H1 (cell line): ENCODE measurements at regions not wholly inside any gene's neighbourhood (a gene's known extent, or its start where the extent isn't known, plus 50 kb on each side); places are given as distances from the start of the nearest gene placed in this dataset.

ENCODE experiments used
- CTCF ChIA-PET: fragments of 300-600 bp; sonication (Branson Sonifier 250); formaldehyde crosslinking; loops from one replicate; lab custom pipeline; 2021; ENCODE audit not compliant: partially characterized antibody; lab: Charles Lee
- POLR2A ChIA-PET: fragments of 300-600 bp; sonication (Branson Sonifier 250); formaldehyde crosslinking; loops from one replicate; lab custom pipeline; 2021; ENCODE audit warnings: inconsistent platforms; ENCODE audit not compliant: partially characterized antibody; lab: Charles Lee
- DNase-seq, 2 experiments: peaks; one replicate each; pipeline versions ENCODE4 v3.0.0 to v3.0.0-alpha.2; 2010 to 2022; ENCODE audit warnings: low spot score in 2 of 2, low read depth in 1 of 2, mixed read lengths in 1 of 2
- FAIRE-seq: peaks from 2 replicates; lab custom pipeline; 2011; peaks lifted over from hg19 to GRCh38; lab: Jason Lieb, UNC
- H2AFZ ChIP-seq: 2 replicates; pipeline ENCODE4 v1.8.1; 2012; ENCODE audit warnings: low read length, inconsistent platforms
- H2AK5ac ChIP-seq: 2 replicates; pipeline ENCODE4 v1.6.1; 2013; ENCODE audit warnings: low read depth, low read length
- H2BK120ac ChIP-seq: replicated peaks from 2 replicates; pipeline ENCODE3; 2013; ENCODE audit warnings: low read depth, low read length, inconsistent platforms
- H2BK12ac ChIP-seq: 2 replicates; pipeline ENCODE4 v1.6.1; 2013; ENCODE audit warnings: low read depth, low read length
- H2BK15ac ChIP-seq: 2 replicates; pipeline ENCODE4 v1.6.1; 2013; ENCODE audit warnings: low read length
- H2BK20ac ChIP-seq: 2 replicates; pipeline ENCODE4 v1.6.1; 2013; ENCODE audit warnings: low read length
- H2BK5ac ChIP-seq: 2 replicates; pipeline ENCODE4 v1.6.1; 2013; ENCODE audit warnings: low read depth, low read length
- H3K14ac ChIP-seq: 2 replicates; pipeline ENCODE4 v1.6.1; 2013; ENCODE audit warnings: inconsistent platforms; ENCODE audit not compliant: insufficient read length
- H3K18ac ChIP-seq: 2 replicates; pipeline ENCODE4 v1.6.1; 2013; ENCODE audit warnings: low read length; ENCODE audit errors: extremely low read depth
- H3K23ac ChIP-seq: 2 replicates; pipeline ENCODE4 v1.6.1; 2013; ENCODE audit warnings: inconsistent platforms; ENCODE audit not compliant: insufficient read length
- H3K23me2 ChIP-seq: 2 replicates; pipeline ENCODE4 v1.6.1; 2013; ENCODE audit warnings: low read depth, low read length
- H3K27ac ChIP-seq: 2 replicates; pipeline ENCODE4 v1.6.1; 2011; ENCODE audit warnings: low read depth, low read length, inconsistent platforms
- H3K27me3 ChIP-seq, 4 experiments: replicated peaks in 1 of 4; 1 replicate in 1 of 4; 2 replicates in 3 of 4; pipeline versions ENCODE4 v1.6.1 to v1.8.1; 2011 to 2013; ENCODE audit warnings: low read length in 3 of 4, mild to moderate bottlenecking in 3 of 4, inconsistent platforms in 2 of 4, mixed read lengths in 2 of 4, moderate library complexity in 1 of 4; ENCODE audit not compliant: control insufficient read depth in 3 of 4, insufficient read depth in 3 of 4; ENCODE audit errors: extremely low read depth in 1 of 4
- H3K36me3 ChIP-seq, 4 experiments: 2 replicates each; pipeline versions ENCODE4 v1.6.1 to v1.8.1; 2011 to 2013; ENCODE audit warnings: mild to moderate bottlenecking in 4 of 4, low read length in 3 of 4, moderate library complexity in 2 of 4, control low read depth in 1 of 4, inconsistent platforms in 1 of 4; ENCODE audit not compliant: insufficient read depth in 4 of 4, control insufficient read depth in 2 of 4
- H3K4ac ChIP-seq: replicated peaks from 2 replicates; pipeline ENCODE3; 2013; ENCODE audit warnings: low read length, low read depth, mixed read lengths, inconsistent platforms; ENCODE audit not compliant: insufficient read length
- H3K4me1 ChIP-seq, 4 experiments: replicated peaks in 1 of 4; 1 replicate in 1 of 4; 2 replicates in 3 of 4; pipeline versions ENCODE4 v1.6.1 to v1.8.1; 2011 to 2013; ENCODE audit warnings: low read length in 3 of 4, inconsistent platforms in 2 of 4, mixed read lengths in 1 of 4; ENCODE audit not compliant: insufficient read depth in 4 of 4, control insufficient read depth in 3 of 4
- H3K4me2 ChIP-seq, 2 experiments: 2 replicates each; pipeline versions ENCODE4 v1.6.1 to v1.8.1; 2011 to 2013; ENCODE audit warnings: low read depth in 2 of 2, low read length in 2 of 2, control low read depth in 1 of 2, inconsistent platforms in 1 of 2, mild to moderate bottlenecking in 1 of 2; ENCODE audit not compliant: insufficient read depth in 1 of 2
- H3K4me3 ChIP-seq, 4 experiments: fragments of 200-600, 300-600 bp in 1 of 4; sonication (generic), shearing (Covaris generic), sonication (Bioruptor Twin) in 1 of 4; 2 replicates each; pipeline versions ENCODE4 v1.5.1 to v1.8.1; 2011 to 2016; ENCODE audit warnings: low read length in 4 of 4, low read depth in 3 of 4, control low read depth in 2 of 4, inconsistent platforms in 2 of 4, mild to moderate bottlenecking in 2 of 4, mixed read lengths in 1 of 4, moderate library complexity in 1 of 4; ENCODE audit not compliant: insufficient read depth in 2 of 4; ENCODE audit errors: extremely low read depth in 1 of 4
- H3K56ac ChIP-seq: replicated peaks from 2 replicates; pipeline ENCODE3; 2013; ENCODE audit warnings: low read depth, mild to moderate bottlenecking, mixed read lengths, low read length, inconsistent platforms; ENCODE audit not compliant: insufficient read length
- H3K79me1 ChIP-seq: 2 replicates; pipeline ENCODE4 v1.6.1; 2013; ENCODE audit warnings: low read depth, low read length, control low read depth
- H3K79me2 ChIP-seq, 2 experiments: 2 replicates each; pipeline versions ENCODE4 v1.6.1 to v1.8.1; 2012 to 2013; ENCODE audit warnings: low read length in 2 of 2, mild to moderate bottlenecking in 2 of 2, inconsistent platforms in 1 of 2; ENCODE audit not compliant: insufficient read depth in 2 of 2, control insufficient read depth in 1 of 2
- H3K9ac ChIP-seq, 4 experiments: replicated peaks in 1 of 4; 1 replicate in 1 of 4; 2 replicates in 3 of 4; pipeline versions ENCODE4 v1.6.1 to v1.8.1; 2011 to 2013; ENCODE audit warnings: low read depth in 3 of 4, low read length in 3 of 4, control low read depth in 2 of 4, mild to moderate bottlenecking in 2 of 4, moderate library complexity in 2 of 4, inconsistent platforms in 1 of 4; ENCODE audit errors: extremely low read depth in 1 of 4
- H3K9me3 ChIP-seq, 2 experiments: 2 replicates each; pipeline versions ENCODE4 v1.6.1 to v1.8.1; 2012 to 2013; ENCODE audit warnings: mild to moderate bottlenecking in 2 of 2, moderate library complexity in 2 of 2, control low read depth in 1 of 2, inconsistent platforms in 1 of 2, low read depth in 1 of 2, low read length in 1 of 2, mixed read lengths in 1 of 2; ENCODE audit not compliant: insufficient read depth in 2 of 2
- H4K20me1 ChIP-seq, 2 experiments: replicated peaks in 1 of 2; 2 replicates each; pipeline versions ENCODE3 to v1.8.1; 2011 to 2013; ENCODE audit warnings: inconsistent platforms in 2 of 2, low read length in 2 of 2, mild to moderate bottlenecking in 1 of 2; ENCODE audit not compliant: insufficient read depth in 2 of 2, control insufficient read depth in 1 of 2
- H4K5ac ChIP-seq: 2 replicates; pipeline ENCODE4 v1.6.1; 2013; ENCODE audit warnings: low read length, low read depth, mixed read lengths, inconsistent platforms; ENCODE audit not compliant: insufficient read length
- H4K8ac ChIP-seq: 2 replicates; pipeline ENCODE4 v1.8.0; 2013; ENCODE audit warnings: mild to moderate bottlenecking, moderate library complexity, low read length, inconsistent platforms; ENCODE audit not compliant: insufficient read depth; ENCODE audit errors: extremely low read depth
- H4K91ac ChIP-seq: replicated peaks from 2 replicates; pipeline ENCODE3; 2013; ENCODE audit warnings: low read length, mixed read lengths, inconsistent platforms; ENCODE audit not compliant: insufficient read length
- TBP ChIP-seq: IDR thresholded peaks from 2 replicates; pipeline ENCODE4 v1.6.1; 2011; ENCODE audit warnings: low read depth, low read length, improper control_type of control experiment
- WGBS, 2 experiments: shearing (Covaris generic) in 1 of 2; methylation state at CpG; one replicate each; pipeline versions ENCODE4 v1.1.6 to v1.1.7; 2013 to 2015; ENCODE audit warnings: low lambda C conversion rate in 2 of 2, mixed read lengths in 2 of 2, inconsistent platforms in 1 of 2, low coverage in 1 of 2, missing lambda C conversion rate in 1 of 2; ENCODE audit not compliant: insufficient replicate concordance in 2 of 2, insufficient coverage in 1 of 2, insufficient read length in 1 of 2; ENCODE audit errors: extremely low coverage in 1 of 2, missing lambda C conversion rate in 1 of 2; 5-methylcytosine and 5-hydroxymethylcytosine counted together

DNA sequence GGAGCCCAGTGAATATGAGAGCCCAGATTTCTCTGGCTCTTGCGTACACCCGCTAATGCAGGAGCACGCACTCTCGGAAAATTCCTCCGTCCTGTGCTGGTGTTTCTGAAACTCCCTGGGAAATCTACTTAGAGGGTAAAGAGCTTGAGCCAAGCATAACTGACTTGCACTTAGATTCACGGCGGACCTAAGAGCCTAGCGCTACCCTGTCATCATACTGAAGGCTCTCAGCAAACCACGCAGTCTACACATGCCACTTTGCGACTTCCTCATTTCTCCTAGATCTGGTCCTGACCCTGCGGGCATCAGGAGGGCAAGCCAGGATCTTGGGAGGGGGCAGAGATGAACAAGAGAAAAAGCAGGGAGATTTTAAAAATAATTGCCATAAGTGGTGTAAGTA is 324.7 kb downstream of the CD83 start:
- DNase-seq = no peak
- Histone ChIP-seq H2BK15ac (no peak overlapping the region), H3K56ac (no peak overlapping the region)

More for the DNA sequence above, 324.7 kb downstream of the CD83 start:
- H3K4me3 ChIP-seq = no peak overlapping the region
- H3K23me2 ChIP-seq = no peaks in the 10 kb centered on the region
- ChIA-PET POLR2A (no interaction called here), CTCF (interaction anchor here (1.4 kb wide), 1 partner anchor 170 kb away, joined by 3 read pairs; no protein-coding TSS in a partner anchor)
- no peaks in the 10 kb centered on the region for H4K20me1 ChIP-seq
- no peak overlapping the region for H2BK120ac ChIP-seq
- no peaks in the 10 kb centered on the region for H3K79me2 ChIP-seq
- FAIRE-seq = no peak
- no peak for TF ChIP-seq TBP
- H2BK5ac ChIP-seq = no peak overlapping the region
- H2BK20ac ChIP-seq = no peak overlapping the region
- peak overlapping the region in 1 of 4 experiments; percentile 10; a peak in 1 of 7 replicates for H3K9ac ChIP-seq
- peaks cover 0 to 9% (median 2%) of the 10 kb centered on the region in 4 experiments; a peak in 4 of 7 replicates for H3K4me1 ChIP-seq
- no peak overlapping the region for H3K4me2 ChIP-seq
- no peak overlapping the region for H3K27ac ChIP-seq
- peak overlapping the region; percentile 40 for H3K4ac ChIP-seq
- no peak overlapping the region for H2AFZ ChIP-seq
- 94% methylated on average over 11 of the region's 11 CpGs; no CpG with 5 or more reads in 1 of the 2 experiments for WGBS, 2 experiments
- H4K8ac ChIP-seq = no peak overlapping the region
- H2BK12ac ChIP-seq = no peak overlapping the region
- H3K9me3 ChIP-seq = no peaks in the 10 kb centered on the region
- no peak overlapping the region for H3K18ac ChIP-seq
- H3K23ac ChIP-seq = no peak overlapping the region
- H4K91ac ChIP-seq = no peak overlapping the region
- H3K79me1 ChIP-seq = no peaks in the 10 kb centered on the region
- H3K36me3 ChIP-seq = no peaks in the 10 kb centered on the region
- H3K27me3 ChIP-seq = no peaks in the 10 kb centered on the region
- H4K5ac ChIP-seq = no peak overlapping the region
- no peak overlapping the region; the same call in 1 of the 2 replicates for H2AK5ac ChIP-seq
- no peak overlapping the region for H3K14ac ChIP-seq
